Stomach (tissue), 4 donors: ENCODE measurements at regions not wholly inside any gene's neighbourhood (a gene's known extent, or its start where the extent isn't known, plus 50 kb on each side); places are given as distances from the start of the nearest gene placed in this dataset.

ENCODE experiments used
- POLR2A ChIP-seq, 4 donors: fragments of 450-650 bp; IDR thresholded peaks; one replicate each; pipeline ENCODE4 v1.6.1; 2016; ENCODE audit warnings: antibody characterized with exemption in 4 of 4, control low read depth in 2 of 4, mild to moderate bottlenecking in 1 of 4, moderate library complexity in 1 of 4
- TF ChIP-seq, protein P1 (sequence below), 7 experiments: fragments of 450-650 bp in 4 of 7; fragments of 200-600 bp in 3 of 7; sonication (generic) in 3 of 7; IDR thresholded peaks; one replicate each; pipeline ENCODE4 v1.5.1; 2016 to 2019; ENCODE audit warnings: antibody characterized with exemption in 7 of 7, control low read depth in 2 of 7, mild to moderate bottlenecking in 1 of 7

DNA sequence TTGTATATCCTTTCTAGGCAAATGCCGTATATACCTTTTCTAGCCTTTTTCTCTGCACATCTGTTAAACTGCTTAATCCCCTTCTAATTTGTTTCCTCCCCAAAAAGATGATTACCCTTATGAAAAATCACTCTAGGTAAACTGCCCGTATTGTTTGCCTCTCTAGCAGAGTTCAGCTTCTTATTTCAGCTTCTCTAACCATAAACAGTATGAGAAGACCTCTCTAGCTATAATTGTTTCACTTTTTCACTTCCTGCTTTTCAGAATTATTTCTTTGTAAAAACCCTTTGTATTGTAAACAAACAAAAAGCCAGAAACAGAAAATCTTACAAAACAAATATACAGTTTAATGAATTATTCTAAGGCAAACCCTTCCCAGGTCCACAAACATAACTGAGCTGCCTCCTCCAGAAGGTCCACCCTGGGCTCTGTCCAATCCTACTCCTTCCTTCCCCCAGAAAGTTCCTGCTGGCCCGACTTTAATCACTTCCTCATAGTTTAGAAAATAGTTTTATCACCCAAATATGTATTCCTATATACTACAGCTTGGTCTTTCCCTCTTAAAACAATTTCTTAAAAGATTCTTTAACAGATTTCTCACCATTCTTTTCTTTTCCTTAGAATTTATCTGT lies 158.1 kb downstream of the FGF1 start:
- TF ChIP-seq, protein P1, sequence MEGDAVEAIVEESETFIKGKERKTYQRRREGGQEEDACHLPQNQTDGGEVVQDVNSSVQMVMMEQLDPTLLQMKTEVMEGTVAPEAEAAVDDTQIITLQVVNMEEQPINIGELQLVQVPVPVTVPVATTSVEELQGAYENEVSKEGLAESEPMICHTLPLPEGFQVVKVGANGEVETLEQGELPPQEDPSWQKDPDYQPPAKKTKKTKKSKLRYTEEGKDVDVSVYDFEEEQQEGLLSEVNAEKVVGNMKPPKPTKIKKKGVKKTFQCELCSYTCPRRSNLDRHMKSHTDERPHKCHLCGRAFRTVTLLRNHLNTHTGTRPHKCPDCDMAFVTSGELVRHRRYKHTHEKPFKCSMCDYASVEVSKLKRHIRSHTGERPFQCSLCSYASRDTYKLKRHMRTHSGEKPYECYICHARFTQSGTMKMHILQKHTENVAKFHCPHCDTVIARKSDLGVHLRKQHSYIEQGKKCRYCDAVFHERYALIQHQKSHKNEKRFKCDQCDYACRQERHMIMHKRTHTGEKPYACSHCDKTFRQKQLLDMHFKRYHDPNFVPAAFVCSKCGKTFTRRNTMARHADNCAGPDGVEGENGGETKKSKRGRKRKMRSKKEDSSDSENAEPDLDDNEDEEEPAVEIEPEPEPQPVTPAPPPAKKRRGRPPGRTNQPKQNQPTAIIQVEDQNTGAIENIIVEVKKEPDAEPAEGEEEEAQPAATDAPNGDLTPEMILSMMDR (IDR thresholded peaks at IDR 0.05), result no peak
- TF ChIP-seq POLR2A (IDR thresholded peaks at IDR 0.05), result no peak
